SU-DHL-6 (cell line): ENCODE measurements at regions not wholly inside any gene's neighbourhood (a gene's known extent, or its start where the extent isn't known, plus 50 kb on each side); places are given as distances from the start of the nearest gene placed in this dataset.
A peak's percentile ranks its signal among the peaks of the same experiment; 100 is the strongest.

Experiments used
- H2AFZ ChIP-seq: fragments of 200-600 bp; sonication (generic); 2 replicates; pipeline ENCODE4 v1.6.1; 2014; ENCODE audit warnings: low read depth, mild to moderate bottlenecking, moderate library complexity, mixed read lengths, antibody characterized with exemption, low read length; ENCODE audit not compliant: severe bottlenecking
- H3F3A ChIP-seq: fragments of 200-600 bp; shearing (Covaris generic); 2 replicates; pipeline ENCODE4 v1.6.0; 2016; ENCODE audit warnings: antibody characterized with exemption, mild to moderate bottlenecking; ENCODE audit not compliant: insufficient read depth
- H3K27ac ChIP-seq: fragments of 200-600 bp; sonication (generic); 2 replicates; pipeline ENCODE4 v1.5.1; 2016; ENCODE audit warnings: low read depth, mild to moderate bottlenecking, low read length, moderate library complexity, mixed read lengths
- H3K27me3 ChIP-seq: fragments of 200-600 bp; sonication (generic), shearing (Covaris generic); 2 replicates; pipeline ENCODE4 v1.6.0; 2014; ENCODE audit warnings: mild to moderate bottlenecking, low read length
- H3K36me3 ChIP-seq: fragments of 200-600 bp; sonication (generic); 2 replicates; pipeline ENCODE4 v1.6.1; 2014; ENCODE audit warnings: mild to moderate bottlenecking, low read length, mixed read lengths
- H3K4me2 ChIP-seq: fragments of 300-600, 200-600 bp; shearing (Covaris generic), sonication (generic); 2 replicates; pipeline ENCODE4 v1.6.0; 2014; ENCODE audit warnings: low read length, low read depth, mild to moderate bottlenecking; ENCODE audit not compliant: poor library complexity, severe bottlenecking
- H3K4me3 ChIP-seq: fragments of 200-600 bp; sonication (generic); 2 replicates; pipeline ENCODE4 v1.5.1; 2014; ENCODE audit warnings: antibody characterized with exemption, low read length, mild to moderate bottlenecking, mixed read lengths; ENCODE audit not compliant: insufficient read depth, poor library complexity, severe bottlenecking
- H3K79me2 ChIP-seq: fragments of 200-600 bp; sonication (generic); 2 replicates; pipeline ENCODE4 v1.6.1; 2014; ENCODE audit warnings: mild to moderate bottlenecking, low read length, moderate library complexity; ENCODE audit not compliant: insufficient read depth
- H3K9ac ChIP-seq: fragments of 200-600 bp; sonication (generic); 2 replicates; pipeline ENCODE4 v1.7.0; 2014; ENCODE audit warnings: mild to moderate bottlenecking, low read length
- H3K9me2 ChIP-seq: fragments of 200-600 bp; sonication (generic); replicated peaks from 2 replicates; pipeline ENCODE4 v1.6.1; 2014; ENCODE audit warnings: low read length; ENCODE audit not compliant: insufficient read depth
- H3K9me3 ChIP-seq: fragments of 200-600 bp; sonication (generic); 2 replicates; pipeline ENCODE4 v1.6.1; 2014; ENCODE audit warnings: low read length, mixed read lengths; ENCODE audit not compliant: insufficient read depth
- H4K20me1 ChIP-seq: fragments of 200-600 bp; sonication (generic); 2 replicates; pipeline ENCODE4 v1.6.1; 2014; ENCODE audit warnings: low read depth, mild to moderate bottlenecking, antibody characterized with exemption, low read length, moderate library complexity, mixed read lengths
- EZH2phosphoT487 ChIP-seq: fragments of 200-600 bp; sonication (generic), shearing (Covaris generic); conservative IDR thresholded peaks from 2 replicates; pipeline ENCODE4 v1.6.1; 2018; ENCODE audit warnings: mild to moderate bottlenecking, antibody characterized with exemption, low read length, moderate library complexity, mixed read lengths
- TF ChIP-seq, protein P1 (sequence below): fragments of 200-600 bp; sonication (generic); IDR thresholded peaks from one replicate; pipeline ENCODE4 v1.5.1; 2017; ENCODE audit warnings: antibody characterized with exemption, mild to moderate bottlenecking, low read length, moderate library complexity; ENCODE audit not compliant: insufficient read depth, poor library complexity, severe bottlenecking

DNA sequence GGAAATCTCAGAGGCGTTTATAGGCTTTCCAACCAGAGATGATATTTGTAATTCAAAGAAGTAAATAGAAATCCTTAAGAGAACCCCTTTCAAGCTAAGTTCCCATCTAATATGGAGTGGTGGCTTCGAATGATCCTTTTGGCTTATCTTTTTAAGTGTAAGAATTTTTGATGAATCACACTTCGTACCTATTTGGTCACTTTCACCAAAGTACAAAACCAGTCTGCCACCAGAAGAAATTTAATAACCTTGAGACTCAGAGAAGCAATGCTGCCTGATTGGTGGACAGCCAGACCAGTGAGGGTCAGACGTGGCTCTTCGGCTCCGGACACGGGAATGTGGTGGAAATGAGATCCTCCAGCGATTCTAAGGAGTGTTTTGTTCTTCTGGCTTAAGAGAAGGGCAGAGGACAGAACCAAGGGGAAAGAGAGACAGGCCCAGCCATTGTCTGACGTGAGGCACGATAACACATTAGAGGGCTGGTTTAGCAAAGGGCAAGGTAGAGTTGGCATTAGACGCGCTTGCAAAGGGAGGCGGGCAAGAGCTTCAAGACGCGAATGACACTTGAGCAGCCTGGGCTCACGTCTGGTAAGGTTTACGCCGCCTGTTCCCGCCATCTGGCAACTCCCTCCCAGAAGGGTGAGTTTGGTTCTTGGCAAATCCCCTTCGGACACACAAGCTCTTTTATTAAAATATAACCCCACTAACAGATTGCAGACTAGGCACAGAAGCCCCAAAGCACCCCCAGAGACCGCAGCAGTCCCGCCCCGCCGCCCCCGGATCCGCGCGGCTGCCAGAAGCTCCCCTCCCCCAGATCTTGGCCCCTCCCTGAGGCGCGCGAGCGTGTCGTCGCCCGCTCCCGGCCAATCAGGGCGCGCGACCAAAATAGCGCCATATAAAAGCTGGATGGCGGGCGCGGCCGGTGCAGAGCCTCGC, 50.0 kb upstream of the EZR start:
- Histone ChIP-seq H3K27ac (peak overlapping the region; percentile 99), H3K9ac (peak overlapping the region; percentile 71), H3K9me2 (no peaks in the 10 kb centered on the region), H3F3A (peaks cover 58% of the 10 kb centered on the region), H4K20me1 (no peaks in the 10 kb centered on the region), H3K4me2 (peak overlapping the region; percentile 87), H3K27me3 (no peaks in the 10 kb centered on the region), H3K4me3 (peak overlapping the region; percentile 36), H3K36me3 (no peaks in the 10 kb centered on the region), H3K79me2 (no peaks in the 10 kb centered on the region), H2AFZ (no peak overlapping the region), H3K9me3 (no peaks in the 10 kb centered on the region)
- TF ChIP-seq, protein P1, sequence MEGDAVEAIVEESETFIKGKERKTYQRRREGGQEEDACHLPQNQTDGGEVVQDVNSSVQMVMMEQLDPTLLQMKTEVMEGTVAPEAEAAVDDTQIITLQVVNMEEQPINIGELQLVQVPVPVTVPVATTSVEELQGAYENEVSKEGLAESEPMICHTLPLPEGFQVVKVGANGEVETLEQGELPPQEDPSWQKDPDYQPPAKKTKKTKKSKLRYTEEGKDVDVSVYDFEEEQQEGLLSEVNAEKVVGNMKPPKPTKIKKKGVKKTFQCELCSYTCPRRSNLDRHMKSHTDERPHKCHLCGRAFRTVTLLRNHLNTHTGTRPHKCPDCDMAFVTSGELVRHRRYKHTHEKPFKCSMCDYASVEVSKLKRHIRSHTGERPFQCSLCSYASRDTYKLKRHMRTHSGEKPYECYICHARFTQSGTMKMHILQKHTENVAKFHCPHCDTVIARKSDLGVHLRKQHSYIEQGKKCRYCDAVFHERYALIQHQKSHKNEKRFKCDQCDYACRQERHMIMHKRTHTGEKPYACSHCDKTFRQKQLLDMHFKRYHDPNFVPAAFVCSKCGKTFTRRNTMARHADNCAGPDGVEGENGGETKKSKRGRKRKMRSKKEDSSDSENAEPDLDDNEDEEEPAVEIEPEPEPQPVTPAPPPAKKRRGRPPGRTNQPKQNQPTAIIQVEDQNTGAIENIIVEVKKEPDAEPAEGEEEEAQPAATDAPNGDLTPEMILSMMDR: no peak
- TF ChIP-seq EZH2phosphoT487: no peak
